ENCODE measurements at regions not wholly inside any gene's neighbourhood (a gene's known extent, or its start where the extent isn't known, plus 50 kb on each side); places are given as distances from the start of the nearest gene placed in this dataset.

- TF ChIP-seq CBX2 (IDR thresholded peaks at IDR 0.05; ENCODE audit: low read depth, low read length) (no peak), CBX2 (CRISPR knock-in tag; IDR thresholded peaks at IDR 0.05; ENCODE audit: low read depth) (no peak), PLRG1 (conservative IDR thresholded peaks at IDR 0.05) (no peak), SMAD3 (CRISPR knock-in tag; IDR thresholded peaks at IDR 0.05) (peak; percentile 67; the same call in 1 of the 2 replicates), CBX1 (IDR thresholded peaks at IDR 0.05; ENCODE audit: low read depth) (peak; percentile 43), KMT2B (CRISPR knock-in tag; IDR thresholded peaks at IDR 0.05) (no peak), TEAD2 (CRISPR knock-in tag; IDR thresholded peaks at IDR 0.05) (no peak), ZNF761 (CRISPR knock-in tag; conservative IDR thresholded peaks at IDR 0.05) (no peak), CERS6 (CRISPR knock-in tag; IDR thresholded peaks at IDR 0.05) (no peak), ZNF441 (CRISPR knock-in tag; IDR thresholded peaks at IDR 0.05; ENCODE audit: borderline replicate concordance) (no peak), NKX3-1 (CRISPR knock-in tag; IDR thresholded peaks at IDR 0.05) (no peak), ZBTB49 (CRISPR knock-in tag; IDR thresholded peaks at IDR 0.05; ENCODE audit: borderline replicate concordance) (no peak), JUND (CRISPR knock-in tag; IDR thresholded peaks at IDR 0.05) (peak; percentile 84), HDAC1 (CRISPR knock-in tag; IDR thresholded peaks at IDR 0.05) (peak; percentile 92), ZNF557 (CRISPR knock-in tag; IDR thresholded peaks at IDR 0.05) (no peak), ZFP90 (CRISPR knock-in tag; IDR thresholded peaks at IDR 0.05; ENCODE audit: borderline replicate concordance) (0 out of 2 replicates have a peak, but pooled peaks have one; percentile 46), KLF11 (CRISPR knock-in tag; IDR thresholded peaks at IDR 0.05) (no peak; the same call in 1 of the 2 replicates), HOXA3 (CRISPR knock-in tag; IDR thresholded peaks at IDR 0.05) (peak; percentile 78), GATAD2A (CRISPR knock-in tag; IDR thresholded peaks at IDR 0.05) (peak; percentile 80), ZGPAT (CRISPR knock-in tag; IDR thresholded peaks at IDR 0.05) (peak; percentile 64), ZNF768 (CRISPR knock-in tag; IDR thresholded peaks at IDR 0.05) (no peak), KDM5B (CRISPR knock-in tag; IDR thresholded peaks at IDR 0.05; ENCODE audit: borderline replicate concordance) (no peak), ZFX (CRISPR knock-in tag; IDR thresholded peaks at IDR 0.05; ENCODE audit: low read depth) (peak; percentile 67)
- TF ChIP-seq, protein P1, sequence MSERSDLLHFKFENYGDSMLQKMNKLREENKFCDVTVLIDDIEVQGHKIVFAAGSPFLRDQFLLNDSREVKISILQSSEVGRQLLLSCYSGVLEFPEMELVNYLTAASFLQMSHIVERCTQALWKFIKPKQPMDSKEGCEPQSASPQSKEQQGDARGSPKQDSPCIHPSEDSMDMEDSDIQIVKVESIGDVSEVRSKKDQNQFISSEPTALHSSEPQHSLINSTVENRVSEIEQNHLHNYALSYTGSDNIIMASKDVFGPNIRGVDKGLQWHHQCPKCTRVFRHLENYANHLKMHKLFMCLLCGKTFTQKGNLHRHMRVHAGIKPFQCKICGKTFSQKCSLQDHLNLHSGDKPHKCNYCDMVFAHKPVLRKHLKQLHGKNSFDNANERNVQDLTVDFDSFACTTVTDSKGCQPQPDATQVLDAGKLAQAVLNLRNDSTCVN (CRISPR knock-in tag; IDR thresholded peaks at IDR 0.05; ENCODE audit: borderline replicate concordance), result peak; percentile 28; the same call in 1 of the 2 replicates
- TF ChIP-seq, protein P2, sequence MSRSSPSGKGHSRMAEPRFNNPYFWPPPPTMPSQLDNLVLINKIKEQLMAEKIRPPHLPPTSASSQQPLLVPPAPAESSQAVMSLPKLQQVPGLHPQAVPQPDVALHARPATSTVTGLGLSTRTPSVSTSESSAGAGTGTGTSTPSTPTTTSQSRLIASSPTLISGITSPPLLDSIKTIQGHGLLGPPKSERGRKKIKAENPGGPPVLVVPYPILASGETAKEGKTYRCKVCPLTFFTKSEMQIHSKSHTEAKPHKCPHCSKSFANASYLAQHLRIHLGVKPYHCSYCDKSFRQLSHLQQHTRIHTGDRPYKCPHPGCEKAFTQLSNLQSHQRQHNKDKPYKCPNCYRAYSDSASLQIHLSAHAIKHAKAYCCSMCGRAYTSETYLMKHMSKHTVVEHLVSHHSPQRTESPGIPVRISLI (CRISPR knock-in tag; IDR thresholded peaks at IDR 0.05; ENCODE audit: borderline replicate concordance), result peak; percentile 41; the same call in 1 of the 2 replicates
These were observed 51.0 kb upstream of the BARX2 start (continued) for GRCh38 chr11:129324533-129325175.

Measured in HepG2 (cell line).